Psoas muscle (tissue), 7 donors: ENCODE measurements at regions not wholly inside any gene's neighbourhood (a gene's known extent, or its start where the extent isn't known, plus 50 kb on each side); places are given as distances from the start of the nearest gene placed in this dataset.

ENCODE experiments used
- ATAC-seq, 4 donors: fragments of 200-7000 bp; cut with Tn5 transposase; one replicate each; pipeline ENCODE4 v1.9.1; 2020; ENCODE audit warnings: moderate library complexity in 3 of 4, mild to moderate bottlenecking in 2 of 4
- DNase-seq, 2 donors: peaks; one replicate each; pipeline ENCODE4 v3.0.0-alpha.2; 2020
- H3K27ac ChIP-seq: fragments of 200-600 bp; one replicate; pipeline ENCODE4 v1.8.0; 2022
- H3K27me3 ChIP-seq, 3 donors: fragments of 200-600 bp in 1 of 3; one replicate each; pipeline versions ENCODE4 v1.6.1 to v1.8.0; 2013 to 2022; ENCODE audit warnings: low read length in 2 of 3, mild to moderate bottlenecking in 2 of 3, moderate library complexity in 1 of 3; ENCODE audit not compliant: insufficient read depth in 3 of 3
- H3K36me3 ChIP-seq, 2 donors: fragments of 200-600 bp in 1 of 2; one replicate each; pipeline versions ENCODE4 v1.6.1 to v1.8.0; 2013 to 2022; ENCODE audit warnings: low read depth in 1 of 2, mild to moderate bottlenecking in 1 of 2, moderate library complexity in 1 of 2; ENCODE audit not compliant: insufficient read depth in 1 of 2
- H3K4me1 ChIP-seq: fragments of 200-600 bp; one replicate; pipeline ENCODE4 v1.8.0; 2022
- H3K4me3 ChIP-seq: fragments of 200-600 bp; one replicate; pipeline ENCODE4 v1.8.0; 2022; ENCODE audit warnings: mild to moderate bottlenecking
- H3K9me3 ChIP-seq: fragments of 200-600 bp; one replicate; pipeline ENCODE4 v1.8.0; 2022
- CTCF ChIP-seq: fragments of 200-600 bp; IDR thresholded peaks from one replicate; pipeline ENCODE4 v1.8.0; 2022; ENCODE audit warnings: antibody characterized with exemption
- WGBS, 3 donors: extraction: QIAGEN DNeasy Blood & Tissue Kit; methylation state at CpG; one replicate each; pipeline versions ENCODE4 v1.1.6 to v1.1.7; 2013; 5-methylcytosine and 5-hydroxymethylcytosine counted together
- intact Hi-C, 2 donors: fragments of 100-400 bp; cut with DNase I; formaldehyde crosslinking; loops; one replicate each; pipeline versions ENCODE4 v1.11.0 to v1.14.2; 2022
- donor health status: healthy with polysubstance abuse.
- donor health status: DM: no; HTN: no; CAD: no; lungs with moderate emphysema.
- donor health status: Bipolar disorder and iron deficiency.
- donor health status: healthy.
- donor health status: DM: yes; HTN: yes; CAD: no.
- donor health status: DM: no; HTN: no; CAD: no.
- donor health status: DM: yes; HTN: yes; CAD: no.

DNA sequence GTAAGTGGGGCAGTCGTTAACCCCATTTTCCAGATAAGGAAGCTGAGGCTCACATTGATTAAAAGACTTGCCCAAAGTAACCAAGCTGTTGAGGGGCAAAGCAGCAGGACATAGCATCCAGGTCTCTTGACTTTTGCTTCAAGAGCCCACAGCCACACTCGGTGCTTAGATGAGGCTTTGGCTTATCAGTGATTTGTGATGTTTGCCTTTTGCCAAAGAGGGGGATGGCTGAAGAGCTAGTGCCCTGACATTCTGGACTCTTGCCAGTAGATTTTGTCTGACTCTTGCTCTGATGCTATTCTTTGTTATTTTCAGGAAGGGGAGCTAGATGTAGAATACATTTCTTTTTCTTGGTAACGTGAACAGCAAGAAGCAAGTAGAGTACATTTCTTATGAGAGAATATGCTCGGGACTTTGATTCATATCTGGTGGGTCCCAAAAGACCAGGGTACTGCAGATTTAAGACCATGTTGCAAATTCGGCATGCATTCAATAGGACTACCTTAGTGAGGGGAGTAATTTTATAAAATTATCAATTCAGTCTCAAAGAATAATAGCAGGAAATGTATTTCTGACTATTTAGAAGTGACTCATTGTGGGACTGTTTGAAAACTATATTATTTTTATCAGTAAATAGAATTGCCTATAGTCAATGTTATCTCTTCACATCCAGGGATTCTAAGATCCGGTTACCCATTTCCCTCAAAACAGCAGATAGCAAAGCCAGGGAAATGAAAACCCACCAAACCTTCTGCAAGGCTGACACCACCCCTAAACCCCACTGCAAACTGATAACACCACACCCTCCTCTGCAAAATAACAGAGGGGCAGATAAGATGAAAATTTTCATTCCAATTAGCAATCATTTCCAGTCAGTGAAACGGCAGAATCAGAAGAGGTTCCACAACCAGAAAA lies 180.0 kb upstream of the BMPER start:
- H3K9me3 ChIP-seq: no peaks in the 10 kb centered on the region
- H3K4me3 ChIP-seq: no peak overlapping the region
- H3K27me3 ChIP-seq: no peaks in the 10 kb centered on the region
- H3K4me1 ChIP-seq: peaks cover 4% of the 10 kb centered on the region
- TF ChIP-seq CTCF: no peak
- no peak overlapping the region for H3K27ac ChIP-seq
- no peaks in the 10 kb centered on the region for H3K36me3 ChIP-seq
- intact Hi-C loops: no loop called here
- WGBS, 3 donors: 76 to 78% (median 77%) methylated on average over 7 of the region's 7 CpGs
- ATAC-seq (no peak), DNase-seq (no peak)

DNA sequence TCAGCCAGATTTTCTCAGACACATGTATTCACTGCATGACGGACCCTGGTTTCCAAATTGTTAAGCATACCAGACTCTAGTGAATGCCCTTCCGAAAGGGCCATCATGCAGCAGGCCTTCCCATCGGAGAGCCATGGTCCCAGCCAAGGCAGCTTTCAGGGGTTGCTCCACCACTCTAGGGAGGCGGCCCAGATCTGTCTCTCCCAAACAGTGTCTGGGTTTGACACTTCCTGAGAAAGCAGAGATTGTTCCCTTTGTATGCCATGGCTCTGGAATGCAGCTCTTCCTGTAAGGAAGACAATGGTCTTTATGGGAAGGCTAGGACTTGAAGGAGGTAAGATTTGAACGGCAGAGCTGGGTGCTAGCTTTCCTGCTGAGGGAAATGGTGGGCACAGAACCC lies 178.8 kb upstream of the BMPER start:
- ATAC-seq (no peak), DNase-seq (no peak)
- H3K4me1 ChIP-seq: peaks cover 4% of the 10 kb centered on the region
- H3K4me3 ChIP-seq: no peak overlapping the region
- H3K36me3 ChIP-seq: no peaks in the 10 kb centered on the region
- no peaks in the 10 kb centered on the region for H3K27me3 ChIP-seq
- intact Hi-C loops: no loop called here
- WGBS, 3 donors: 76 to 85% (median 79%) methylated on average over 5 of the region's 5 CpGs
- H3K9me3 ChIP-seq: no peaks in the 10 kb centered on the region
- no peak overlapping the region for H3K27ac ChIP-seq
- no peak for TF ChIP-seq CTCF

DNA sequence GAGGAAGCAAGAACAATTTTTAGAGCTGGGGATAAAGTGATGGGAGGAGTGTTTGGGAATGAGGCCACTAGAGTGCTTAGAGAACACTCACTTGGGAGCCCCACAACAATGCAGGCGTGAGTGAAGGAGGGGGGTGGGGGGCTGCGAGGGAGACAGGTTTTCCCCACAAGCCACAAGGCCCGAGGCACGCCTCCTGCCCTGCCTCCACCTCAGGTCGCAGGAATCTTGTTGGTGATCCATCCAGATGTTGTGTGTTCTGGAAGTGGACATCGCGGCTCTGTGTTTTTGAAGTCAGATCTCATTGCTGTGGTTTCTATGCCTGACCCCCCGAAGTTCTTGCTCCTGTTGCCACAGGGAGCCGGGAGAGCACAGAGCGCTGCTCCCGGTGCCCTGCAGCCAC lies 178.0 kb upstream of the BMPER start:
- Histone ChIP-seq H3K27me3 (no peaks in the 10 kb centered on the region), H3K27ac (no peak overlapping the region), H3K36me3 (no peaks in the 10 kb centered on the region), H3K4me1 (peaks cover 4% of the 10 kb centered on the region), H3K9me3 (no peaks in the 10 kb centered on the region), H3K4me3 (no peak overlapping the region)
- TF ChIP-seq CTCF: no peak
- DNase-seq: no peak
- 82 to 88% (median 87%) methylated on average over 11 of the region's 11 CpGs for WGBS, 3 donors
- intact Hi-C loops: no loop called here
- no peak for ATAC-seq

GRCh38 chr7:33728873-33729551 lies 176.3 kb upstream of the BMPER start:
- no peaks in the 10 kb centered on the region for H3K36me3 ChIP-seq
- H3K27me3 ChIP-seq: no peaks in the 10 kb centered on the region
- peaks cover 3% of the 10 kb centered on the region for H3K4me1 ChIP-seq
- no peak overlapping the region for H3K27ac ChIP-seq
- WGBS, 3 donors: 90 to 94% (median 91%) methylated on average over 16 of the region's 16 CpGs
- intact Hi-C loops: no loop called here
- no peak overlapping the region for H3K4me3 ChIP-seq
- TF ChIP-seq CTCF: no peak
- DNase-seq (no peak), ATAC-seq (no peak)
- H3K9me3 ChIP-seq: no peaks in the 10 kb centered on the region
